ENCODE measurements at regions not wholly inside any gene's neighbourhood (a gene's known extent, or its start where the extent isn't known, plus 50 kb on each side); places are given as distances from the start of the nearest gene placed in this dataset.

DNA sequence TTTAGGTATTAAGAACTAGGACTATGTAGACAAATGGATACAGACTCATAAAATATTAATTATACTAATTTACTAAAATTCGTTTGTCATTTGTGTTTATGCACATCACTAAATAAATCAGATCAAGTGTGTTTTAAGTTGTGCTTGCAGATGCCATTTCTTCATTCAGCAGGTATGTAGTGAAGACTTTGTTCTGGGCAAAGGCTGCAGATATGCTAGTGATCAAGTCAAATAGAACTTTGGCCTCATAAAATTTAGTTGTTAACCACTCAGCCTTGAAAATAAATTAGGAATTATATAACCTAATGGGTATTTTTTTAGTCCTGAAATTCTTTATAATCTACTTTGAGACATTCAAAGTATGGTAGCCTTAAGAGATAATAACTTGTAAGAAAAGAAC lies 80.4 kb upstream of the TRPC4 start:
- TF ChIP-seq POLR2AphosphoS5 (IDR thresholded peaks at IDR 0.05), result no peak
- no peak for TF ChIP-seq CTCF (IDR thresholded peaks at IDR 0.05)
